ENCODE measurements at regions not wholly inside any gene's neighbourhood (a gene's known extent, or its start where the extent isn't known, plus 50 kb on each side); places are given as distances from the start of the nearest gene placed in this dataset.

GRCh38 chr14:71650187-71650755, 282.0 kb upstream of the RGS6 start:
- Histone ChIP-seq H3K9me3 (no peaks in the 10 kb centered on the region), H3K4me3 (no peak overlapping the region), H3K27ac (no peak overlapping the region), H3K36me3 (no peaks in the 10 kb centered on the region), H3K27me3 (no peaks in the 10 kb centered on the region), H3K4me1 (no peaks in the 10 kb centered on the region)
- TF ChIP-seq POLR2A (IDR thresholded peaks at IDR 0.05) (no peak), CTCF (IDR thresholded peaks at IDR 0.05) (no peak)
- intact Hi-C loops (cut with DNase I) = no loop called here
- 100% methylated on average over 7 of the region's 7 CpGs for WGBS (ENCODE audit: insufficient coverage, low coverage, low lambda C conversion rate, missing lambda C conversion rate)
- DNase-seq = no peak
- no peak for ATAC-seq

GRCh38 chr14:71651228-71651627, 281.0 kb upstream of the RGS6 start:
- TF ChIP-seq CTCF (IDR thresholded peaks at IDR 0.05) = no peak
- DNase-seq (no peak), ATAC-seq (peak; percentile 24 to 57 (median 38))
- Histone ChIP-seq H3K9me3 (no peaks in the 10 kb centered on the region), H3K36me3 (no peaks in the 10 kb centered on the region), H3K4me3 (no peak overlapping the region), H3K27me3 (no peaks in the 10 kb centered on the region), H3K27ac (no peak overlapping the region), H3K4me1 (no peaks in the 10 kb centered on the region)
- intact Hi-C loops (cut with DNase I) = no loop called here
- 65% methylated on average over 1 of the region's 1 CpG for WGBS (ENCODE audit: insufficient coverage, low coverage, low lambda C conversion rate, missing lambda C conversion rate)

- ATAC-seq (no peak), DNase-seq (no peak)
- Histone ChIP-seq H3K27me3 (no peaks in the 10 kb centered on the region), H3K27ac (no peak overlapping the region), H3K4me1 (no peaks in the 10 kb centered on the region), H3K4me3 (no peak overlapping the region), H3K9me3 (no peaks in the 10 kb centered on the region), H3K36me3 (no peaks in the 10 kb centered on the region)
- 100% methylated on average over 1 of the region's 1 CpG for WGBS (ENCODE audit: insufficient coverage, low coverage, low lambda C conversion rate, missing lambda C conversion rate)
- intact Hi-C loops (cut with DNase I) = no loop called here
- TF ChIP-seq POLR2A (IDR thresholded peaks at IDR 0.05) (no peak), CTCF (IDR thresholded peaks at IDR 0.05) (no peak)
These were observed 279.9 kb upstream of the RGS6 start for GRCh38 chr14:71652368-71652767.

GRCh38 chr14:71654810-71655209, 277.4 kb upstream of the RGS6 start:
- 95% methylated on average over 3 of the region's 3 CpGs for WGBS (ENCODE audit: insufficient coverage, low coverage, low lambda C conversion rate, missing lambda C conversion rate)
- Histone ChIP-seq H3K9me3 (no peaks in the 10 kb centered on the region), H3K36me3 (no peaks in the 10 kb centered on the region), H3K27ac (no peak overlapping the region), H3K27me3 (no peaks in the 10 kb centered on the region), H3K4me3 (no peak overlapping the region), H3K4me1 (no peaks in the 10 kb centered on the region)
- no peak for ATAC-seq
- TF ChIP-seq POLR2A (IDR thresholded peaks at IDR 0.05) (no peak), CTCF (IDR thresholded peaks at IDR 0.05) (no peak)
- intact Hi-C loops (cut with DNase I) = no loop called here
- no peak for DNase-seq

All from right lobe of liver (tissue), 6 donors.